HG02840 (cell line): ENCODE measurements at regions not wholly inside any gene's neighbourhood (a gene's known extent, or its start where the extent isn't known, plus 50 kb on each side); places are given as distances from the start of the nearest gene placed in this dataset.
"Not testable (repeated sequence)": the region's sequence is repeated elsewhere in the genome, so short reads cannot be mapped to it uniquely, and the experiment has no call there.

Experiments
- ATAC-seq: cut with Tn5 transposase; IDR thresholded peaks from one replicate; pipeline ENCODE4 v1.9.1; 2021; ENCODE audit warnings: mild to moderate bottlenecking, moderate library complexity, moderate number of reproducible peaks; ENCODE audit not compliant: unreplicated experiment, low FRiP score

DNA sequence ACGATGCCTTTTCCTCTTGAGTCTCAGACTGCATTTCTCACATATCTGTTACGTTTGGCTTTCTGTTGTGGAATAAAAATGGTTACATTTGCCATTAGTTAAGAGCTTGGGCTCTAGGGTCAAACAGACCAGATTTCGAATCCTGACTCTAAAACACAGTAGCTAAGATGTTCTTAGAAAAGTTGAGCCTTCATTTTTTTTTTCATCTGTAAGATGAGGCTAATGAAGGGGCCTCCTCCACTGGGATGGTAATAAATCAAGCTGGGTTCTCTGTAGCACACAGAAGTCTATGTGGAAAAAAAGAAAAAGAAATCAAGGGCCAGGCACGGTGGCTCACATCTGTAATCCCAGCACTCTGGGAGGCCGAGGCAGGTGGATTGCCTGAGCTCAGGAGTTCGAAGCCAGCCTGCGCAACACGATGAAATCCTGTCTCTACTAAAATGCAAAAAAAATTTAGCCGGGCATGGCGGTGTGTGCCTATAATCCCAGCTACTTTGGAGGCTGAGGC, 49.9 kb upstream of the CAPRIN1 start:
- no peak for ATAC-seq

GRCh38 chr11:33999393-33999792, 52.1 kb upstream of the CAPRIN1 start:
- ATAC-seq, result no peak

GRCh38 chr11:33997584-33998251, 53.8 kb upstream of the CAPRIN1 start:
- no peak for ATAC-seq

DNA sequence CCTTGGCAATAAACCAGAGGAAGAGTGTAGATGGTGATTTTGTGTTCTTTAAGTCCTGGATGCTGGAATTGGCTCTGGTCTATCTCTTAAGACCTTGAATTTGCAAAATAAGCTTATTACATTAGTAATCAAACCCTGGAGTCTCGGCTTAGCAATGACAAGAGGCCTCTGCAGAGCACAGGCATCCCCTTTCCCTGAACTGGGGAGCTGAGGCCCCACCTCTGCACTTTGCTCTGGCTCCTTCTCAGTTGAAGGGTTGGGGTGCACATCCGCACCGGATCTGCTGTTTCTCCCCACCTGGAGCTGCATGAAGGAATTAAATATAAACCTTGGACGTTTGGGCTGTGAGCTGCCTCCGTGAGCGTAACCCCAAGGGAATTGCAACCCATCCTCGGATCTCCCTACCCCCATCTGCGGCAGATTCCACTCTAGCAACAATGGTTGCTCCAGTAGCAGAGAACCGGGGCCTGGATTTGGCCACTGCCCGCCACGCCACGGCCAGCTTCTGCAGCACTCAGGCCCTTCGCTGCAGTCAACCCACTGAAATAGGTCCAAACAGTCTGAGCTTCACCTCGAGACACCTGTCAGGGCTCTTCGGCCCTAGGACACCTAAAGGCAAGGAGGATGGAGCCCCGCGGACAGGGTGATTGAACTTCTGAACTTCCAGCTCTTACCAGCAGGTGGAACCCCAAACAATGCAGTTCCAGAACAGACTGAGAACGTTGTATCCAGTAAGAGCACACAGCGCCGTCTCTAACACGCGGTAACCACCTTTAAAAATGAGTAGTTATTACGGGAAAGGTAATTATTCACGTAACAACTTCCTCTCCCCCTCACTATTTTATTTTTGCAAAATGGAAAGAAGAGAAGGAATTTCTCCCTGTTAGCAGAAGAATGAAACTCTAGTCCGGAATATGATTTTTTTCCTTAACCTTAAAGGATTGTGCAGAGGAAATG, 54.8 kb upstream of the CAPRIN1 start:
- peak; percentile 62 for ATAC-seq

DNA sequence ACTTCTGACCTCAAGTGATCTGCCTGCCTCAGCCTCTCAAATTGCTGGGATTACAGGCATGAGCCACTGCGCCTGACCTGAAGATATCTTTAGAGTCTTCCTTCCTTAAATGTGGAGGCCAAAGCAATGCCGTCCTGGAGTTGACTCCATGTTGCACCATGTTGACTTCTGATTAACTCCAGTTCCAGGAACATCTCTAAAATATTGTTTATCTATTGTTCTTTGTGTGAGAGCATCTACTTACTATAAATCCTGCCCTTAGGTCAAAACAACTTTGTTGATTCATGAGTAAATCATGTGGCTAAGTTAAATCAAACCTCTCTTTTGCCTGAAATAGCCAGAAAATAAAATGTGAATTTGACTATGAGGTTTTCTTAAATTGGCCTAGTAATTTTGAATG, 56.6 kb upstream of the CAPRIN1 start:
- no peak for ATAC-seq

- ATAC-seq, result not testable (repeated sequence)
Measured at GRCh38 chr11:33991136-33991535, 60.4 kb upstream of the CAPRIN1 start.

GRCh38 chr11:33990131-33990530, 61.4 kb upstream of the CAPRIN1 start:
- ATAC-seq, result not testable (repeated sequence)

GRCh38 chr11:33989461-33989860, 62.1 kb upstream of the CAPRIN1 start:
- no peak for ATAC-seq

DNA sequence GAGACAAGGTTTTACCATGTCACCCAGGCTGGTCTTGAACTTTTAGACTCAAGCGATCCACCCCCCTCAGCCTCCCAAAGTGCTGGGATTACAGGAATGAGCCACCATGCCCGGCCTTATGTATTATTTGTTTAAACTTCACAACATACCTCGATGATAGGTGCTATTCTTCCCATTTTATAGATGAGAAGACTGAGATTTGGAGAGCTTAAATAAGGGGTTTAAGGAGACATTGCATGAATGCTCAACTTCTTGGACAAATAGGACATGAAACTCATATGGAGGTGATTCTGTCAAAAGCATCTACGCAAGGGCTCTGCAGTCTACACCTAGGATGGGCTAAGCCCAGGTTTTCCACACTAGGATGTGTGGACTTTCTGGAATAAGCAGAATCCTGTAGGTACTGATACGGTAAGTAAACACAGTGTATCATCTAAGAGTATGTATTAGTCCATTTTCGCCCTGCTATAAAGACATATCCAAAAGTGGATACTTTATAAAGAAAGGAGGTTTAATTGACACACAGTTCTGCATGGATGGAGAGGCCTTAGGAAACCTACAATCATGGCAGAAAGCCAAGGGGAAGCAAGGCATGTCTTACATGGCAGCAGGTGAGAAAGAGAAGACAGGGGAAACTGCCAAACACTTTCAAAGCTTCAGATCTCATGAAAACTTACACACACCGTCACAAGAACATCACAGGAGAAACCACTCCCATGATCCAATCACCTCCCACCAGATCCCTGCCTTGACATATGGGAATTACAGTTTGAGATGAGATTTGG, 62.8 kb upstream of the CAPRIN1 start:
- ATAC-seq, result no peak

GRCh38 chr11:33987975-33988580, 63.5 kb upstream of the CAPRIN1 start:
- ATAC-seq, result no peak

GRCh38 chr11:33987545-33987944, 64.0 kb upstream of the CAPRIN1 start:
- ATAC-seq, result no peak

DNA sequence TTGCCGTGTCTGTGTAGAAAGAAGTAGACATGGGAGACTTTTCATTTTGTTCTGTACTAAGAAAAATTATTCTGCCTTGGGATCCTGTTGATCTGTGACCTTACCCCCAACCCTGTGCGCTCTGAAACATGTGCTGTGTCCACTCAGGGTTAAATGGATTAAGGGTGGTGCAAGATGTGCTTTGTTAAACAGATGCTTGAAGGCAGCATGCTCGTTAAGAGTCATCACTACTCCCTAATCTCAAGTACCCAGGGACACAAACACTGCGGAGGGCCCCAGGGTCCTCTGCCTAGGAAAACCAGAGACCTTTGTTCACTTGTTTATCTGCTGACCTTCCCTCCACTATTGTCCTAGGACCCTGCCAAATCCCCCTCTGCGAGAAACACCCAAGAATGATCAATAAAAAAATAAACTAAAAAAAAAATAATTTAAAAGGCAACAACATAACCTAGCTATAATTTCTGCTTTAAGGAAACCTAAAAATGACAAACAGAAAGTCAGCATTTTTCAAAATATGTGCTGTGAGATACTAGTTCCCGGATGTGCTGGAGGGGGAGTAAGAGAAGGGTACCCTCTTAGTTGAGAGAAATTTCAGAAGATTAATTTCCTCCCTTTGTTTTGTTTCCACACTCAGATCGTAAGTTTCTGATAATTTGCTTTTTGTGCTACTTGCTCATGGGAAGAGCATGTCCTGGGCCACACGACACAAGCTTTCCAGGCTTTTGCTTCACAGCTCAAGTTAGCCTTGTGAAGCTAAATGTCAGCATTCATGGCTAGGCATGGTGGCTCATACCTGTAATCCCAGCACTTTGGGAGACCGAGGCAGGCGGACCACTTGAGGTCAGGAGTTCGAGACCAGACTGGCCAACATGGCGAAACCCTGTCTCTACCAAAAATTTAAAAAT, 64.7 kb upstream of the CAPRIN1 start:
- ATAC-seq, result not testable (repeated sequence)

- no peak for ATAC-seq
Measured at GRCh38 chr11:33984682-33985389, 66.7 kb upstream of the CAPRIN1 start.

DNA sequence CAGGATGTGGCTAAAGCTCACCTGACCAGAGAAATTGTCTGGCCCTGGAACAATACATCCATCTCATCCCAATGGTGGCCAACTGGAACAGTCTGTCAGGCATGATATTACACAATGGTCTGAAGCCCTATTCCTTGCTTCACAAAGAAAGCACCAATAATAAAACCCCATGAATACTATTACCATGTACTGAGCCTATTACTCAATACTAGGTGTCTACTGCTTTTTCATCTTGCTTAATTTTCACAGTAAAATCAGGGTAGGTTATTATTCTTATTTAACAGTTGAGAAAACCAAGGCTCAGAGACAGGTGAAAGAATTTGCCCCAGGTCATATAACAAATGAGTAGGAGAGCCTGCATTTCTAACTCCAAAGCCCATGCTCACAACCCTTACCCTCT, 68.9 kb upstream of the CAPRIN1 start:
- no peak for ATAC-seq

DNA sequence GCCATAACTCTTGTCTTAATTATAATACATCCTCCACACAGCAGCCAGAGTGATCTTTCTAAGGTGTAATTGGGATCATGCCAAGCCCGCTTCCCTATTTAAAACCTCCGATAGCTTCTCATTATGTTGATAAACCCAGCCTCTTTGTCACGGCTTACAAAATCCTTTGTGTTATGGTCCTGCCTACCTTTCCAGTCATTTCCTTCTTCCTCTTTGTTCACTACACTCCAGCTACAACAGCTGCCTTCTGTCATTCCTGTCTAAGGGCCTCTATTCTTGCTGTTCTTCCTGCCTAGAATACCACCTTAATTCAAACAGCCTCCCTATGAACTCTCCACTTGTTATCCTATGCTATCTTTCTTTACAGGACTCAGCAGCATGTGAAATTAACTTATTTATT, 70.6 kb upstream of the CAPRIN1 start:
- ATAC-seq, result no peak

DNA sequence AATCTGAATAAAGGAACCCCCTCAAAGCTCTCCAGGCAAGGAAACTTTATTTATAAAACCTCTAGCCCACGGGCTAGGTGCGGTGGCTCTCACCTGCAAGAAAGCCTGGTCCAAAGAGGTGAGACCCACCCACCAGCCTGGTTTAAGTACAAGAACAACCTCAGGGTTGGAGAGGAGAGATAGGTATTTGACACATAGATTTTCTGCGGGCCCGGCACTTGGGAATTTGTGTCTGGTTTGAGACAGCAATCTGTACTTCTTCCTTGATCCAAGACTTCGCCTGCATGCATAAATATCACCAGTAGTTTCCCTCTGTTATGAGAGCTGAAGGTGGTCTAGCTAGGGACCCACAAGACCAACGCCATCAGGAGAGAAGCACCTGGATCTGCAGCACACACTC, 73.2 kb upstream of the CAPRIN1 start:
- ATAC-seq, result no peak

DNA sequence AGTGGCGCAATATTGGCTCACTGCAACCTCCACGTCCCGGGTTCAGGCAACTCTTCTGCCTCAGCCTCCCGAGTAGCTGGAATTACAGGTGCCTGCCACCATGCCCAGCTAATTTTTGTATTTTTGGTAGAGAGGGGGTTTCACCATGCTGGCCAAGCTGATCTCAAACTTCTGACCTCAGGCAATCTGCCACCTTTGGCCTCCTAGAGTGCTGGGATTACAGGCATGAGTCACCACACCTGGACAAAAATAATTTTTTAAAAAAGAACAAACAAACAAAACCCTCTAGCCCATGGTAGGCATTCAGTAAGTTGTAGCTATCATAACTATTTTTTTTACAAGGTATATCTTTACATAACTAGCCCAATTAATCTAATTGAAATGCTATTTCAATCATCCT, 73.9 kb upstream of the CAPRIN1 start:
- ATAC-seq, result no peak

DNA sequence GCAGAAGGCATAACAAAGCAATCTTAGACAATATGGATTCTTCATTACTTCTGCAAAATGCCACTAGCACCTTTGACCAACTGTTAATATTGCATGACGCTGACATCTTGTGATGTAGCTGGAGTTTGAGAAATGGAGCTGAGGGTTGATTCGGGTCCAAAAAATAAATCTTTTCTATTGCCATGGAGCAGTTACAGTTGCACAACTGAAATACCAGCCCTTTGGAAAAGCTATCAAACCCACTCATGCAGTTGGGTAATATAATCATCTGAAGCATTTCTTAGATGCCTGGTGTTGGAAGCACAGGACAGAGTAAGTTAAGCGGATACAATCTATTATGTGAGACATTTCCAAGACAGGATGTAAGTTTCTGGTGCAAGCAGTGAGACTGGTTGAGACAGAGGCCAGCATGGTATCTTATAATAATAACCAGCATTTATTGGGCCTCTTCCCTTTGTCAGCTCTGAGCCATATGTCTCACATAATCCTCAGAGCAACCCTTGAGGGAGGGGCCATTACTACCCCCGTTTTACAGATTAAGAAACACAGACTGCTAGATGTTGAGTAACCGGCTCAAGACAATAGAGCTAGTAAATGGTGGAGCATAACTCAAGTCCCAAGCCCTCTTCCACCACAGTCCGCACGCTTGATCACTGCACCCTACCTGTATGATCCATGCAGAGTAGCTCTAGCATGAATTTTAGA, 74.9 kb upstream of the CAPRIN1 start:
- ATAC-seq, result no peak
